ENCODE measurements at regions not wholly inside any gene's neighbourhood (a gene's known extent, or its start where the extent isn't known, plus 50 kb on each side); places are given as distances from the start of the nearest gene placed in this dataset.

DNA sequence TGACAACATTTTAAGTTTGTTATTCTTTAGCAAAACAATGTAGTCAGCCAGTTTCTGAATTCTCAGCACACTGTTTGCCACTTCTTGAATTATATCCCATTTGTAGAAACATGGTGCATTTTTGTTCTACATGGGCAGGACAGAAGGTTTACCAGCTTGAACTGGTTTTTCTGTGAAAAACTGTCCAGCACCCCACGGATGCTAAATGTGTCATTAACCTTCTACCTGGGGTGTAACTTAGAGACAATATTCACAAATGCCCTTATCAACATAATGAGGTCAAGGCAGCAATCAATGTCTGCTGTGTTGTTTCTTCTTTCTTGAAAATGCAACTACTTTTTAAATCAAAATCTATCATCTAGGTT, 702.6 kb downstream of the CENPC start:
- no peak for TF ChIP-seq CTCF (IDR thresholded peaks at IDR 0.05; ENCODE audit: insufficient read depth, low read depth, low read length)
- TF ChIP-seq EZH2 (IDR thresholded peaks at IDR 0.05; ENCODE audit: insufficient read depth, low read length), result no peak

Data from astrocyte (in vitro differentiated cells and primary cell).